ENCODE measurements at regions not wholly inside any gene's neighbourhood (a gene's known extent, or its start where the extent isn't known, plus 50 kb on each side); places are given as distances from the start of the nearest gene placed in this dataset.
A peak's percentile ranks its signal among the peaks of the same experiment; 100 is the strongest.

GRCh38 chr4:125714049-125714448, 399.3 kb downstream of the FAT4 start:
- Histone ChIP-seq H3K4me1 (ENCODE audit: control insufficient read depth, extremely low read depth, insufficient read depth, low read length) (no peaks in the 10 kb centered on the region), H3K27me3 (ENCODE audit: control insufficient read depth, insufficient read depth, low read length) (no peaks in the 10 kb centered on the region), H3K79me2 (ENCODE audit: control insufficient read depth, insufficient read depth, low read length) (no peaks in the 10 kb centered on the region), H3K36me3 (ENCODE audit: control insufficient read depth, insufficient read depth, low read length) (no peaks in the 10 kb centered on the region), H4K20me1 (ENCODE audit: control insufficient read depth, extremely low read depth, insufficient read depth, low read length) (no peaks in the 10 kb centered on the region), H2AFZ (ENCODE audit: low read length) (no peak overlapping the region), H3K9ac (ENCODE audit: insufficient read depth, low read length) (no peak overlapping the region), H3K4me3 (replicated peaks in 1 of 4; ENCODE audit: control extremely low read depth in 1 of 4, insufficient read depth in 1 of 4, low read depth in 3 of 4, low read length in 4 of 4) (no peak overlapping the region), H3K9me3 (ENCODE audit: control insufficient read depth, insufficient read depth, low read depth, low read length) (no peaks in the 10 kb centered on the region), H3K27ac (ENCODE audit: insufficient read depth, low read length) (no peak overlapping the region), H3K4me2 (ENCODE audit: extremely low read depth, insufficient read depth, low read length) (no peak overlapping the region)
- DNase-seq (ENCODE audit: low read depth in 2 of 2): no peak
- TF ChIP-seq CTCF (conservative IDR thresholded peaks at IDR 0.05 in 1 of 2, IDR thresholded peaks at IDR 0.05 in 1 of 2; ENCODE audit: low read depth in 1 of 2, low read length in 2 of 2): no peak
- no peak for TF ChIP-seq EZH2 (IDR thresholded peaks at IDR 0.05; ENCODE audit: low read length, missing control alignments)

- Histone ChIP-seq H3K27ac (ENCODE audit: insufficient read depth, low read length) (no peak overlapping the region), H3K27me3 (ENCODE audit: control insufficient read depth, insufficient read depth, low read length) (no peaks in the 10 kb centered on the region), H3K36me3 (ENCODE audit: control insufficient read depth, insufficient read depth, low read length) (no peaks in the 10 kb centered on the region), H3K9ac (ENCODE audit: insufficient read depth, low read length) (no peak overlapping the region), H3K4me3 (replicated peaks in 1 of 4; ENCODE audit: control extremely low read depth in 1 of 4, insufficient read depth in 1 of 4, low read depth in 3 of 4, low read length in 4 of 4) (no peak overlapping the region), H3K4me2 (ENCODE audit: extremely low read depth, insufficient read depth, low read length) (no peak overlapping the region), H3K79me2 (ENCODE audit: control insufficient read depth, insufficient read depth, low read length) (no peaks in the 10 kb centered on the region), H2AFZ (ENCODE audit: low read length) (no peak overlapping the region), H3K4me1 (ENCODE audit: control insufficient read depth, extremely low read depth, insufficient read depth, low read length) (no peaks in the 10 kb centered on the region), H3K9me3 (ENCODE audit: control insufficient read depth, insufficient read depth, low read depth, low read length) (no peaks in the 10 kb centered on the region), H4K20me1 (ENCODE audit: control insufficient read depth, extremely low read depth, insufficient read depth, low read length) (no peaks in the 10 kb centered on the region)
- no peak for TF ChIP-seq EZH2 (IDR thresholded peaks at IDR 0.05; ENCODE audit: low read length, missing control alignments)
- no peak for DNase-seq (ENCODE audit: low read depth in 2 of 2)
These were observed 400.1 kb downstream of the FAT4 start for GRCh38 chr4:125714845-125715244.

- peak in 1 of 2 donors; percentile 30 for DNase-seq (ENCODE audit: low read depth in 2 of 2)
These were observed 405.2 kb downstream of the FAT4 start for GRCh38 chr4:125719987-125720386.

GRCh38 chr4:125722009-125722408, 407.3 kb downstream of the FAT4 start:
- H3K36me3 ChIP-seq (ENCODE audit: control insufficient read depth, insufficient read depth, low read length): no peaks in the 10 kb centered on the region
- no peak overlapping the region for H3K4me2 ChIP-seq (ENCODE audit: extremely low read depth, insufficient read depth, low read length)
- TF ChIP-seq EZH2 (IDR thresholded peaks at IDR 0.05; ENCODE audit: low read length, missing control alignments) (no peak), CTCF (conservative IDR thresholded peaks at IDR 0.05 in 1 of 2, IDR thresholded peaks at IDR 0.05 in 1 of 2; ENCODE audit: low read depth in 1 of 2, low read length in 2 of 2) (no peak)
- H2AFZ ChIP-seq (ENCODE audit: low read length): no peak overlapping the region
- H4K20me1 ChIP-seq (ENCODE audit: control insufficient read depth, extremely low read depth, insufficient read depth, low read length): no peaks in the 10 kb centered on the region
- H3K4me3 ChIP-seq (replicated peaks in 1 of 4; ENCODE audit: control extremely low read depth in 1 of 4, insufficient read depth in 1 of 4, low read depth in 3 of 4, low read length in 4 of 4): no peak overlapping the region
- no peaks in the 10 kb centered on the region for H3K4me1 ChIP-seq (ENCODE audit: control insufficient read depth, extremely low read depth, insufficient read depth, low read length)
- H3K79me2 ChIP-seq (ENCODE audit: control insufficient read depth, insufficient read depth, low read length): no peaks in the 10 kb centered on the region
- H3K27me3 ChIP-seq (ENCODE audit: control insufficient read depth, insufficient read depth, low read length): no peaks in the 10 kb centered on the region
- H3K9ac ChIP-seq (ENCODE audit: insufficient read depth, low read length): no peak overlapping the region
- H3K27ac ChIP-seq (ENCODE audit: insufficient read depth, low read length): no peak overlapping the region
- DNase-seq (ENCODE audit: low read depth in 2 of 2): no peak
- H3K9me3 ChIP-seq (ENCODE audit: control insufficient read depth, insufficient read depth, low read depth, low read length): no peaks in the 10 kb centered on the region

More at GRCh38 chr4:125719987-125720386, 405.2 kb downstream of the FAT4 start:
- Histone ChIP-seq H4K20me1 (ENCODE audit: control insufficient read depth, extremely low read depth, insufficient read depth, low read length) (no peaks in the 10 kb centered on the region), H3K79me2 (ENCODE audit: control insufficient read depth, insufficient read depth, low read length) (no peaks in the 10 kb centered on the region), H3K4me1 (ENCODE audit: control insufficient read depth, extremely low read depth, insufficient read depth, low read length) (no peaks in the 10 kb centered on the region), H3K4me2 (ENCODE audit: extremely low read depth, insufficient read depth, low read length) (no peak overlapping the region), H3K36me3 (ENCODE audit: control insufficient read depth, insufficient read depth, low read length) (no peaks in the 10 kb centered on the region), H3K4me3 (replicated peaks in 1 of 4; ENCODE audit: control extremely low read depth in 1 of 4, insufficient read depth in 1 of 4, low read depth in 3 of 4, low read length in 4 of 4) (no peak overlapping the region), H2AFZ (ENCODE audit: low read length) (no peak overlapping the region), H3K9me3 (ENCODE audit: control insufficient read depth, insufficient read depth, low read depth, low read length) (no peaks in the 10 kb centered on the region), H3K27ac (ENCODE audit: insufficient read depth, low read length) (no peak overlapping the region), H3K9ac (ENCODE audit: insufficient read depth, low read length) (no peak overlapping the region), H3K27me3 (ENCODE audit: control insufficient read depth, insufficient read depth, low read length) (no peaks in the 10 kb centered on the region)
- TF ChIP-seq EZH2 (IDR thresholded peaks at IDR 0.05; ENCODE audit: low read length, missing control alignments): no peak

All from fibroblast of lung (primary cell).